ENCODE measurements at regions not wholly inside any gene's neighbourhood (a gene's known extent, or its start where the extent isn't known, plus 50 kb on each side); places are given as distances from the start of the nearest gene placed in this dataset.

- Mint-ChIP-seq H3K4me3 (ENCODE audit: low read depth) (no peak overlapping the region), H3K4me1 (ENCODE audit: low read depth) (no peaks in the 10 kb centered on the region), H3K36me3 (ENCODE audit: low read depth) (no peaks in the 10 kb centered on the region), H3K27ac (no peak overlapping the region), H3K27me3 (ENCODE audit: low read depth) (peaks cover 7% of the 10 kb centered on the region), H3K9me3 (no peaks in the 10 kb centered on the region)
- intact Hi-C loops (cut with micrococcal nuclease), result no loop called here
- no peak for DNase-seq (ENCODE audit: low spot score)
Measured at GRCh38 chr10:129365767-129366402, 101.2 kb upstream of the MGMT start.

GRCh38 chr10:129366450-129366849 is 100.6 kb upstream of the MGMT start:
- intact Hi-C loops (cut with micrococcal nuclease), result no loop called here

GRCh38 chr10:129369566-129369965 is 97.5 kb upstream of the MGMT start:
- Mint-ChIP-seq H3K27me3 (ENCODE audit: low read depth) (peaks cover 34% of the 10 kb centered on the region), H3K36me3 (ENCODE audit: low read depth) (no peaks in the 10 kb centered on the region), H3K27ac (no peak overlapping the region), H3K4me1 (ENCODE audit: low read depth) (no peaks in the 10 kb centered on the region), H3K4me3 (ENCODE audit: low read depth) (no peak overlapping the region), H3K9me3 (no peaks in the 10 kb centered on the region)
- intact Hi-C loops (cut with micrococcal nuclease), result no loop called here
- DNase-seq (ENCODE audit: low spot score), result no peak

More at GRCh38 chr10:129366450-129366849, 100.6 kb upstream of the MGMT start:
- no peaks in the 10 kb centered on the region for H3K36me3 Mint-ChIP-seq (ENCODE audit: low read depth)
- no peak overlapping the region for H3K27ac Mint-ChIP-seq
- H3K9me3 Mint-ChIP-seq, result no peaks in the 10 kb centered on the region
- H3K4me3 Mint-ChIP-seq (ENCODE audit: low read depth), result no peak overlapping the region
- no peaks in the 10 kb centered on the region for H3K4me1 Mint-ChIP-seq (ENCODE audit: low read depth)
- H3K27me3 Mint-ChIP-seq (ENCODE audit: low read depth), result peaks cover 13% of the 10 kb centered on the region
- no peak for DNase-seq (ENCODE audit: low spot score)

- Mint-ChIP-seq H3K27me3 (ENCODE audit: low read depth) (peaks cover 34% of the 10 kb centered on the region), H3K27ac (no peak overlapping the region), H3K36me3 (ENCODE audit: low read depth) (no peaks in the 10 kb centered on the region), H3K9me3 (no peaks in the 10 kb centered on the region), H3K4me1 (ENCODE audit: low read depth) (no peaks in the 10 kb centered on the region), H3K4me3 (ENCODE audit: low read depth) (no peak overlapping the region)
- intact Hi-C loops (cut with micrococcal nuclease), result no loop called here
- no peak for DNase-seq (ENCODE audit: low spot score)
Measured at GRCh38 chr10:129371541-129371940, 95.5 kb upstream of the MGMT start.

- Mint-ChIP-seq H3K4me1 (ENCODE audit: low read depth) (no peaks in the 10 kb centered on the region), H3K27ac (no peak overlapping the region), H3K27me3 (ENCODE audit: low read depth) (peaks cover 34% of the 10 kb centered on the region), H3K4me3 (ENCODE audit: low read depth) (no peak overlapping the region), H3K36me3 (ENCODE audit: low read depth) (no peaks in the 10 kb centered on the region), H3K9me3 (no peaks in the 10 kb centered on the region)
- intact Hi-C loops (cut with micrococcal nuclease), result no loop called here
- DNase-seq (ENCODE audit: low spot score), result no peak
Measured at GRCh38 chr10:129372172-129372571, 94.9 kb upstream of the MGMT start.

- no peaks in the 10 kb centered on the region for H3K9me3 Mint-ChIP-seq
- no peaks in the 10 kb centered on the region for H3K36me3 Mint-ChIP-seq (ENCODE audit: low read depth)
- intact Hi-C loops (cut with micrococcal nuclease), result no loop called here
- no peak overlapping the region for H3K27ac Mint-ChIP-seq
- no peak overlapping the region for H3K4me3 Mint-ChIP-seq (ENCODE audit: low read depth)
- no peak for DNase-seq (ENCODE audit: low spot score)
- H3K27me3 Mint-ChIP-seq (ENCODE audit: low read depth), result peaks cover 34% of the 10 kb centered on the region
- no peaks in the 10 kb centered on the region for H3K4me1 Mint-ChIP-seq (ENCODE audit: low read depth)
Measured at GRCh38 chr10:129373231-129373630, 93.8 kb upstream of the MGMT start.

GRCh38 chr10:129373718-129374117 is 93.3 kb upstream of the MGMT start:
- no peaks in the 10 kb centered on the region for H3K4me1 Mint-ChIP-seq (ENCODE audit: low read depth)
- H3K27me3 Mint-ChIP-seq (ENCODE audit: low read depth), result peaks cover 31% of the 10 kb centered on the region
- no peak overlapping the region for H3K4me3 Mint-ChIP-seq (ENCODE audit: low read depth)
- intact Hi-C loops (cut with micrococcal nuclease), result no loop called here
- H3K36me3 Mint-ChIP-seq (ENCODE audit: low read depth), result no peaks in the 10 kb centered on the region
- H3K27ac Mint-ChIP-seq, result no peak overlapping the region
- no peak for DNase-seq (ENCODE audit: low spot score)
- no peaks in the 10 kb centered on the region for H3K9me3 Mint-ChIP-seq

GRCh38 chr10:129375171-129375570 is 91.9 kb upstream of the MGMT start:
- DNase-seq (ENCODE audit: low spot score), result no peak
- H3K27ac Mint-ChIP-seq, result no peak overlapping the region
- no peaks in the 10 kb centered on the region for H3K36me3 Mint-ChIP-seq (ENCODE audit: low read depth)
- H3K27me3 Mint-ChIP-seq (ENCODE audit: low read depth), result peaks cover 26% of the 10 kb centered on the region
- H3K9me3 Mint-ChIP-seq, result no peaks in the 10 kb centered on the region
- intact Hi-C loops (cut with micrococcal nuclease), result no loop called here
- H3K4me1 Mint-ChIP-seq (ENCODE audit: low read depth), result no peaks in the 10 kb centered on the region
- H3K4me3 Mint-ChIP-seq (ENCODE audit: low read depth), result no peak overlapping the region

- Mint-ChIP-seq H3K4me3 (ENCODE audit: low read depth) (no peak overlapping the region), H3K27ac (no peak overlapping the region), H3K36me3 (ENCODE audit: low read depth) (no peaks in the 10 kb centered on the region), H3K27me3 (ENCODE audit: low read depth) (peaks cover 26% of the 10 kb centered on the region), H3K9me3 (no peaks in the 10 kb centered on the region), H3K4me1 (ENCODE audit: low read depth) (no peaks in the 10 kb centered on the region)
- intact Hi-C loops (cut with micrococcal nuclease), result no loop called here
- no peak for DNase-seq (ENCODE audit: low spot score)
Measured at GRCh38 chr10:129375912-129376311, 91.1 kb upstream of the MGMT start.

- no peak overlapping the region for H3K4me3 Mint-ChIP-seq (ENCODE audit: low read depth)
- DNase-seq (ENCODE audit: low spot score), result no peak
- intact Hi-C loops (cut with micrococcal nuclease), result no loop called here
- H3K4me1 Mint-ChIP-seq (ENCODE audit: low read depth), result no peaks in the 10 kb centered on the region
- H3K27ac Mint-ChIP-seq, result no peak overlapping the region
- H3K9me3 Mint-ChIP-seq, result no peaks in the 10 kb centered on the region
- no peaks in the 10 kb centered on the region for H3K36me3 Mint-ChIP-seq (ENCODE audit: low read depth)
- no peaks in the 10 kb centered on the region for H3K27me3 Mint-ChIP-seq (ENCODE audit: low read depth)
Measured at GRCh38 chr10:129380279-129380678, 86.8 kb upstream of the MGMT start.

GRCh38 chr10:129381741-129382140 is 85.3 kb upstream of the MGMT start:
- Mint-ChIP-seq H3K9me3 (no peaks in the 10 kb centered on the region), H3K4me1 (ENCODE audit: low read depth) (no peaks in the 10 kb centered on the region), H3K36me3 (ENCODE audit: low read depth) (no peaks in the 10 kb centered on the region), H3K27me3 (ENCODE audit: low read depth) (no peaks in the 10 kb centered on the region), H3K27ac (no peak overlapping the region), H3K4me3 (ENCODE audit: low read depth) (no peak overlapping the region)
- intact Hi-C loops (cut with micrococcal nuclease), result no loop called here
- DNase-seq (ENCODE audit: low spot score), result no peak

- Mint-ChIP-seq H3K36me3 (ENCODE audit: low read depth) (no peaks in the 10 kb centered on the region), H3K4me1 (ENCODE audit: low read depth) (no peaks in the 10 kb centered on the region), H3K27me3 (ENCODE audit: low read depth) (no peaks in the 10 kb centered on the region), H3K27ac (no peak overlapping the region), H3K4me3 (ENCODE audit: low read depth) (no peak overlapping the region), H3K9me3 (no peaks in the 10 kb centered on the region)
- DNase-seq (ENCODE audit: low spot score), result no peak
- intact Hi-C loops (cut with micrococcal nuclease), result no loop called here
Measured at GRCh38 chr10:129382401-129382800, 84.6 kb upstream of the MGMT start.

- Mint-ChIP-seq H3K4me3 (ENCODE audit: low read depth) (no peak overlapping the region), H3K27ac (no peak overlapping the region), H3K9me3 (no peaks in the 10 kb centered on the region), H3K4me1 (ENCODE audit: low read depth) (no peaks in the 10 kb centered on the region), H3K27me3 (ENCODE audit: low read depth) (no peaks in the 10 kb centered on the region), H3K36me3 (ENCODE audit: low read depth) (no peaks in the 10 kb centered on the region)
- no peak for DNase-seq (ENCODE audit: low spot score)
- intact Hi-C loops (cut with micrococcal nuclease), result no loop called here
Measured at GRCh38 chr10:129383651-129384050, 83.4 kb upstream of the MGMT start.

- Mint-ChIP-seq H3K27ac (no peak overlapping the region), H3K4me3 (ENCODE audit: low read depth) (no peak overlapping the region), H3K4me1 (ENCODE audit: low read depth) (no peaks in the 10 kb centered on the region), H3K9me3 (no peaks in the 10 kb centered on the region), H3K27me3 (ENCODE audit: low read depth) (no peaks in the 10 kb centered on the region), H3K36me3 (ENCODE audit: low read depth) (no peaks in the 10 kb centered on the region)
- intact Hi-C loops (cut with micrococcal nuclease), result no loop called here
- no peak for DNase-seq (ENCODE audit: low spot score)
Measured at GRCh38 chr10:129385600-129385999, 81.4 kb upstream of the MGMT start.

Measured in activated T-helper 2 cell treated with anti-CD3 and anti-CD28 coated beads, Interferon-gamma antibody, Interleukin-2, Interleukin-4, amounts not matched to agents 10 μg/mL and 5 μg/mL and 100 μg/mL, durations not matched to agents 14 hours and 24 hours and 36 hours (primary cell).